HL-60/S4 (cell line): ENCODE measurements at regions not wholly inside any gene's neighbourhood (a gene's known extent, or its start where the extent isn't known, plus 50 kb on each side); places are given as distances from the start of the nearest gene placed in this dataset.

ENCODE experiments used
- in situ Hi-C: fragments of 300-500 bp; cut with MboI; formaldehyde crosslinking; loops from 2 replicates; pipeline ENCODE4 v1.14.3; 2022; ENCODE audit warnings: low sequenced_read_pairs

- in situ Hi-C loops = no loop called here
Measured at GRCh38 chr20:7490288-7490687, 450.0 kb downstream of the HAO1 start.

- in situ Hi-C loops = no loop called here
Measured at GRCh38 chr20:7492257-7492656, 448.0 kb downstream of the HAO1 start.

- in situ Hi-C loops = no loop called here
Measured at GRCh38 chr20:7493311-7493710, 446.9 kb downstream of the HAO1 start.

GRCh38 chr20:7496394-7496991, 443.8 kb downstream of the HAO1 start:
- in situ Hi-C loops = no loop called here

- in situ Hi-C loops = no loop called here
Measured at GRCh38 chr20:7497985-7498384, 442.3 kb downstream of the HAO1 start.

GRCh38 chr20:7499201-7499600, 441.1 kb downstream of the HAO1 start:
- in situ Hi-C loops = no loop called here

GRCh38 chr20:7500231-7500663, 440.0 kb downstream of the HAO1 start:
- in situ Hi-C loops = no loop called here

- in situ Hi-C loops = no loop called here
Measured at GRCh38 chr20:7503501-7503900, 436.8 kb downstream of the HAO1 start.

GRCh38 chr20:7505152-7505834, 435.0 kb downstream of the HAO1 start:
- in situ Hi-C loops = no loop called here

- in situ Hi-C loops = no loop called here
Measured at GRCh38 chr20:7505835-7506221, 434.4 kb downstream of the HAO1 start.

GRCh38 chr20:7516621-7517111, 423.6 kb downstream of the HAO1 start:
- in situ Hi-C loops = no loop called here

GRCh38 chr20:7520361-7520760, 419.9 kb downstream of the HAO1 start:
- in situ Hi-C loops = no loop called here

- in situ Hi-C loops = no loop called here
Measured at GRCh38 chr20:7523288-7523687, 417.0 kb downstream of the HAO1 start.

- in situ Hi-C loops = no loop called here
Measured at GRCh38 chr20:7540018-7540417, 400.2 kb downstream of the HAO1 start.

- in situ Hi-C loops = no loop called here
Measured at GRCh38 chr20:7540923-7541322, 399.3 kb downstream of the HAO1 start.

GRCh38 chr20:7571101-7571500, 369.2 kb downstream of the HAO1 start:
- in situ Hi-C loops = loop anchor here (25.0 kb wide), 1 partner anchor 91 kb away; no protein-coding TSS in a partner anchor

- in situ Hi-C loops = loop anchor here (25.0 kb wide), 1 partner anchor 91 kb away; no protein-coding TSS in a partner anchor
Measured at GRCh38 chr20:7571521-7572055, 368.7 kb downstream of the HAO1 start.

GRCh38 chr20:7579888-7580287, 360.4 kb downstream of the HAO1 start:
- in situ Hi-C loops = no loop called here

- in situ Hi-C loops = no loop called here
Measured at GRCh38 chr20:7585126-7585679, 355.1 kb downstream of the HAO1 start.

- in situ Hi-C loops = no loop called here
Measured at GRCh38 chr20:7586481-7586880, 353.8 kb downstream of the HAO1 start.

GRCh38 chr20:7589164-7589563, 351.1 kb downstream of the HAO1 start:
- in situ Hi-C loops = no loop called here

- in situ Hi-C loops = no loop called here
Measured at GRCh38 chr20:7596541-7596940, 343.7 kb downstream of the HAO1 start.
